Ascending aorta (tissue), 2 donors: ENCODE measurements at regions not wholly inside any gene's neighbourhood (a gene's known extent, or its start where the extent isn't known, plus 50 kb on each side); places are given as distances from the start of the nearest gene placed in this dataset.

Experiments used
- DNase-seq, 2 donors: peaks; one replicate each; pipeline ENCODE4 v3.0.0-alpha.2; 2019; ENCODE audit warnings: low spot score in 2 of 2
- H3K27ac ChIP-seq, 2 donors: fragments of 200-600 bp; sonication (generic); one replicate each; pipeline ENCODE4 v1.5.1; 2016 to 2017; ENCODE audit warnings: mild to moderate bottlenecking in 1 of 2
- H3K27me3 ChIP-seq: fragments of 200-600 bp; sonication (generic); one replicate; pipeline ENCODE4 v1.5.1; 2017
- H3K36me3 ChIP-seq, 2 donors: fragments of 200-600 bp; sonication (generic); one replicate each; pipeline ENCODE4 v1.5.1; 2016
- H3K4me1 ChIP-seq, 2 donors: fragments of 200-600 bp; sonication (generic); one replicate each; pipeline ENCODE4 v1.5.1; 2016 to 2017; ENCODE audit warnings: mild to moderate bottlenecking in 1 of 2
- H3K4me3 ChIP-seq, 2 donors: fragments of 200-600 bp; sonication (generic); one replicate each; pipeline ENCODE4 v1.5.1; 2016 to 2017; ENCODE audit warnings: mild to moderate bottlenecking in 1 of 2
- H3K9me3 ChIP-seq, 2 donors: fragments of 200-600 bp; sonication (generic); one replicate each; pipeline ENCODE4 v1.5.1; 2016
- intact Hi-C: fragments of 100-400 bp; cut with DNase I; formaldehyde crosslinking; loops from one replicate; pipeline ENCODE4 v1.15.1; 2023
- TF ChIP-seq, protein P1 (sequence below), 3 experiments: fragments of 200-600 bp in 2 of 3; fragments of 450-650 bp in 1 of 3; sonication (generic) in 2 of 3; IDR thresholded peaks; one replicate each; pipeline ENCODE4 v1.5.1; 2016 to 2019; ENCODE audit warnings: antibody characterized with exemption in 3 of 3, mild to moderate bottlenecking in 1 of 3, moderate library complexity in 1 of 3

- no peaks in the 10 kb centered on the region for H3K27me3 ChIP-seq
- H3K27ac ChIP-seq: no peak overlapping the region
- TF ChIP-seq, protein P1, sequence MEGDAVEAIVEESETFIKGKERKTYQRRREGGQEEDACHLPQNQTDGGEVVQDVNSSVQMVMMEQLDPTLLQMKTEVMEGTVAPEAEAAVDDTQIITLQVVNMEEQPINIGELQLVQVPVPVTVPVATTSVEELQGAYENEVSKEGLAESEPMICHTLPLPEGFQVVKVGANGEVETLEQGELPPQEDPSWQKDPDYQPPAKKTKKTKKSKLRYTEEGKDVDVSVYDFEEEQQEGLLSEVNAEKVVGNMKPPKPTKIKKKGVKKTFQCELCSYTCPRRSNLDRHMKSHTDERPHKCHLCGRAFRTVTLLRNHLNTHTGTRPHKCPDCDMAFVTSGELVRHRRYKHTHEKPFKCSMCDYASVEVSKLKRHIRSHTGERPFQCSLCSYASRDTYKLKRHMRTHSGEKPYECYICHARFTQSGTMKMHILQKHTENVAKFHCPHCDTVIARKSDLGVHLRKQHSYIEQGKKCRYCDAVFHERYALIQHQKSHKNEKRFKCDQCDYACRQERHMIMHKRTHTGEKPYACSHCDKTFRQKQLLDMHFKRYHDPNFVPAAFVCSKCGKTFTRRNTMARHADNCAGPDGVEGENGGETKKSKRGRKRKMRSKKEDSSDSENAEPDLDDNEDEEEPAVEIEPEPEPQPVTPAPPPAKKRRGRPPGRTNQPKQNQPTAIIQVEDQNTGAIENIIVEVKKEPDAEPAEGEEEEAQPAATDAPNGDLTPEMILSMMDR (IDR thresholded peaks at IDR 0.05): no peak
- no peak for DNase-seq
- H3K36me3 ChIP-seq: no peaks in the 10 kb centered on the region
- no peaks in the 10 kb centered on the region for H3K4me1 ChIP-seq
- H3K4me3 ChIP-seq: no peak overlapping the region
- intact Hi-C loops: no loop called here
- H3K9me3 ChIP-seq: no peaks in the 10 kb centered on the region
Measured at GRCh38 chr20:22438926-22439325, 145.4 kb downstream of the FOXA2 start.

GRCh38 chr20:22438346-22438745 lies 146.0 kb downstream of the FOXA2 start:
- Histone ChIP-seq H3K27ac (no peak overlapping the region), H3K4me1 (no peaks in the 10 kb centered on the region), H3K27me3 (no peaks in the 10 kb centered on the region), H3K4me3 (no peak overlapping the region), H3K9me3 (no peaks in the 10 kb centered on the region), H3K36me3 (no peaks in the 10 kb centered on the region)
- no peak for DNase-seq
- TF ChIP-seq, protein P1 (IDR thresholded peaks at IDR 0.05): no peak
- intact Hi-C loops: no loop called here

GRCh38 chr20:22437354-22437753 lies 147.0 kb downstream of the FOXA2 start:
- TF ChIP-seq, protein P1 (IDR thresholded peaks at IDR 0.05): no peak
- no peaks in the 10 kb centered on the region for H3K9me3 ChIP-seq
- DNase-seq: no peak
- intact Hi-C loops: no loop called here
- no peaks in the 10 kb centered on the region for H3K27me3 ChIP-seq
- H3K36me3 ChIP-seq: no peaks in the 10 kb centered on the region
- no peak overlapping the region for H3K27ac ChIP-seq
- no peak overlapping the region for H3K4me3 ChIP-seq
- no peaks in the 10 kb centered on the region for H3K4me1 ChIP-seq

- no peaks in the 10 kb centered on the region for H3K36me3 ChIP-seq
- H3K27me3 ChIP-seq: no peaks in the 10 kb centered on the region
- no peak for DNase-seq
- TF ChIP-seq, protein P1 (IDR thresholded peaks at IDR 0.05): no peak
- no peaks in the 10 kb centered on the region for H3K9me3 ChIP-seq
- intact Hi-C loops: no loop called here
- H3K4me1 ChIP-seq: no peaks in the 10 kb centered on the region
- H3K4me3 ChIP-seq: no peak overlapping the region
- H3K27ac ChIP-seq: no peak overlapping the region
Measured at GRCh38 chr20:22431419-22431818, 153.0 kb downstream of the FOXA2 start.

GRCh38 chr20:22430746-22431168 lies 153.6 kb downstream of the FOXA2 start:
- H3K4me1 ChIP-seq: no peaks in the 10 kb centered on the region
- no peaks in the 10 kb centered on the region for H3K9me3 ChIP-seq
- no peaks in the 10 kb centered on the region for H3K36me3 ChIP-seq
- peak overlapping the region in 1 of 2 donors; percentile 4 for H3K27ac ChIP-seq
- no peaks in the 10 kb centered on the region for H3K27me3 ChIP-seq
- DNase-seq: no peak
- no peak overlapping the region for H3K4me3 ChIP-seq
- TF ChIP-seq, protein P1 (IDR thresholded peaks at IDR 0.05): no peak
- intact Hi-C loops: no loop called here

DNA sequence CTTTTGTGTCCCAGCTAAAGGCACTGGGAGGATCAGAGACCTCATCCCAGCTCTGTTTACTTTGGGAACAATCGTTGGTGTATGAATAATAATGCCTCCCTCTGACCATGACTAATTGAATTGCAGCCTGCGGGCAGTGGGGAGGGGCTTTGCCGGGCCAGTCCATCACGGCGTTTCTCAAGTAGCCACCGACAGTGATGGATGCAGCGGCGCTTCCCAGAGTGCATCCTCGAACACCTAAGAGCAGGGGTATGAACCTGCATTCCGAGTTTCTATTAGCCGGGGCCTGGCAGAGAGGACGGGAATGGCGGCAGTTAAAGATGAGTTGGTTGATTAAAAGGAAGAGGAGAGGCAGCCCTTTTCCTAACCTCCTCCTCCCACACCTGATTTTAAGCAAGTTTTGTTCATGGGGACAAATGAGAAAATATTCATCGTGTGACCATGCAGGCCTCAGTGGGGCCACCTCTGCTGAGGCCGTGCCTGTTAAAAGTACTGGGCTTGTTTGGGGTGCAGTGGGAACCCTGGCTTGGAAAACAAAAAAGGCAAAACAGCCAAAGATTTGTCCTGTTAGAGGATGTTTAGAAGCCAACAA lies 154.1 kb downstream of the FOXA2 start:
- Histone ChIP-seq H3K27me3 (no peaks in the 10 kb centered on the region), H3K27ac (no peak overlapping the region), H3K4me1 (no peaks in the 10 kb centered on the region), H3K4me3 (no peak overlapping the region), H3K36me3 (no peaks in the 10 kb centered on the region), H3K9me3 (no peaks in the 10 kb centered on the region)
- no peak for DNase-seq
- intact Hi-C loops: no loop called here
- TF ChIP-seq, protein P1 (IDR thresholded peaks at IDR 0.05): no peak
